HG02981 (cell line): ENCODE measurements at regions not wholly inside any gene's neighbourhood (a gene's known extent, or its start where the extent isn't known, plus 50 kb on each side); places are given as distances from the start of the nearest gene placed in this dataset.

Experiments used
- ATAC-seq: cut with Tn5 transposase; IDR thresholded peaks from one replicate; pipeline ENCODE4 v1.9.1; 2021; ENCODE audit warnings: mild to moderate bottlenecking, moderate library complexity; ENCODE audit not compliant: unreplicated experiment

- ATAC-seq, result no peak
Observed at GRCh38 chr12:116381240-116381743, 103.8 kb upstream of the MED13L start.

GRCh38 chr12:116381744-116382685 is 104.5 kb upstream of the MED13L start:
- ATAC-seq, result no peak

- no peak for ATAC-seq
Observed at GRCh38 chr12:116382686-116383530, 105.4 kb upstream of the MED13L start.

- ATAC-seq, result no peak
Observed at GRCh38 chr12:116384175-116384574, 106.7 kb upstream of the MED13L start.

- ATAC-seq, result no peak
Observed at GRCh38 chr12:116384691-116385485, 107.4 kb upstream of the MED13L start.

- ATAC-seq, result no peak
Observed at GRCh38 chr12:116385486-116386217, 108.2 kb upstream of the MED13L start.

- ATAC-seq, result no peak
Observed at GRCh38 chr12:116389326-116389725, 111.8 kb upstream of the MED13L start.

- no peak for ATAC-seq
Observed at GRCh38 chr12:116389990-116390389, 112.5 kb upstream of the MED13L start.

GRCh38 chr12:116390401-116391335 is 113.2 kb upstream of the MED13L start:
- ATAC-seq, result no peak

GRCh38 chr12:116391501-116391900 is 114.0 kb upstream of the MED13L start:
- ATAC-seq, result no peak

- ATAC-seq, result no peak
Observed at GRCh38 chr12:116392061-116392460, 114.6 kb upstream of the MED13L start.

- no peak for ATAC-seq
Observed at GRCh38 chr12:116393255-116393654, 115.8 kb upstream of the MED13L start.

- no peak for ATAC-seq
Observed at GRCh38 chr12:116393859-116394650, 116.6 kb upstream of the MED13L start.

- no peak for ATAC-seq
Observed at GRCh38 chr12:116395396-116395795, 117.9 kb upstream of the MED13L start.

- ATAC-seq, result no peak
Observed at GRCh38 chr12:116397148-116397547, 119.7 kb upstream of the MED13L start.

GRCh38 chr12:116398193-116398592 is 120.7 kb upstream of the MED13L start:
- ATAC-seq, result no peak

- ATAC-seq, result no peak
Observed at GRCh38 chr12:116399055-116399454, 121.6 kb upstream of the MED13L start.
